HEK293 (cell line): ENCODE measurements at regions not wholly inside any gene's neighbourhood (a gene's known extent, or its start where the extent isn't known, plus 50 kb on each side); places are given as distances from the start of the nearest gene placed in this dataset.

Experiments used
- CTCF ChIA-PET: fragments of 350-600 bp; formaldehyde crosslinking; extraction: SDS; loops from one replicate; lab custom pipeline; 2021; ENCODE audit warnings: antibody characterized with exemption; lab: Yijun Ruan, JAX
- POLR2A ChIA-PET: fragments of 300-600 bp; formaldehyde crosslinking; extraction: SDS; loops from one replicate; lab custom pipeline; 2020; ENCODE audit warnings: antibody characterized with exemption, inconsistent platforms; lab: Yijun Ruan, JAX
- H3K27ac ChIP-seq: fragments of 200-500 bp; sonication (Bioruptor generic); 2 replicates; pipeline ENCODE4 v1.5.1; 2014; ENCODE audit warnings: low read depth, low read length, control low read depth, inconsistent platforms; ENCODE audit errors: extremely low read depth
- H3K36me3 ChIP-seq, 2 experiments: fragments of 200-500 bp in 1 of 2; sonication (Bioruptor generic) in 1 of 2; 1 replicate in 1 of 2; 2 replicates in 1 of 2; pipeline ENCODE4 v1.5.1; 2014 to 2017; ENCODE audit warnings: inconsistent platforms in 2 of 2, low read length in 2 of 2; ENCODE audit not compliant: control insufficient read depth in 2 of 2, insufficient read depth in 1 of 2
- H3K4me1 ChIP-seq: fragments of 200-500 bp; sonication (Bioruptor generic); 2 replicates; pipeline ENCODE4 v1.5.1; 2014; ENCODE audit warnings: mild to moderate bottlenecking, low read length, inconsistent platforms; ENCODE audit not compliant: control insufficient read depth, insufficient read depth
- H3K4me3 ChIP-seq: 2 replicates; pipeline ENCODE4 v1.5.1; 2011; ENCODE audit warnings: low read depth, mild to moderate bottlenecking, control low read depth, low read length, moderate library complexity
- H3K9me3 ChIP-seq: fragments of 200-500 bp; sonication (Bioruptor generic); 2 replicates; pipeline ENCODE4 v1.5.1; 2014; ENCODE audit warnings: low read depth, low read length, inconsistent platforms; ENCODE audit not compliant: control insufficient read depth, insufficient read depth
- ATF2 ChIP-seq: fragments of 450-650 bp; formaldehyde crosslinking; IDR thresholded peaks from 2 replicates; pipeline ENCODE4 v1.5.1; 2016; ENCODE audit warnings: missing biosample characterization, missing genetic modification characterization, low read depth
- EGR2 ChIP-seq: fragments of 450-650 bp; formaldehyde crosslinking; IDR thresholded peaks from 2 replicates; pipeline ENCODE4 v1.5.1; 2016; ENCODE audit warnings: low read depth, missing biosample characterization, missing genetic modification characterization
- KLF10 ChIP-seq: fragments of 450-650 bp; IDR thresholded peaks from 2 replicates; pipeline ENCODE4 v1.5.1; 2018; ENCODE audit warnings: missing biosample characterization, mild to moderate bottlenecking, missing genetic modification characterization
- KLF7 ChIP-seq: fragments of 450-650 bp; formaldehyde crosslinking; IDR thresholded peaks from 2 replicates; pipeline ENCODE4 v1.5.1; 2016; ENCODE audit warnings: missing biosample characterization, missing genetic modification characterization, borderline replicate concordance
- MEIS1 ChIP-seq: sonication (generic); formaldehyde crosslinking; IDR thresholded peaks from 2 replicates; pipeline ENCODE4 v1.8.1; 2022; ENCODE audit warnings: missing genetic modification reagents, mild to moderate bottlenecking, borderline replicate concordance
- REST ChIP-seq: fragments of 450-650 bp; formaldehyde crosslinking; IDR thresholded peaks from 2 replicates; pipeline ENCODE4 v1.5.1; 2016; ENCODE audit warnings: missing biosample characterization, missing genetic modification characterization
- ZBTB17 ChIP-seq: fragments of 450-650 bp; formaldehyde crosslinking; IDR thresholded peaks from 2 replicates; pipeline ENCODE4 v1.5.1; 2016; ENCODE audit warnings: missing biosample characterization, missing genetic modification characterization
- ZNF10 ChIP-seq: fragments of 450-650 bp; formaldehyde crosslinking; IDR thresholded peaks from 2 replicates; pipeline ENCODE4 v1.5.1; 2017; ENCODE audit warnings: missing biosample characterization, missing genetic modification characterization
- ZNF114 ChIP-seq: fragments of 450-650 bp; formaldehyde crosslinking; IDR thresholded peaks from 2 replicates; pipeline ENCODE4 v1.5.0; 2017; ENCODE audit warnings: missing biosample characterization, missing genetic modification characterization
- ZNF132 ChIP-seq: fragments of 450-650 bp; formaldehyde crosslinking; IDR thresholded peaks from 2 replicates; pipeline ENCODE4 v1.5.1; 2017; ENCODE audit warnings: missing biosample characterization, missing genetic modification characterization, borderline replicate concordance
- ZNF138 ChIP-seq: fragments of 450-650 bp; formaldehyde crosslinking; IDR thresholded peaks from 2 replicates; pipeline ENCODE4 v1.5.1; 2016; ENCODE audit warnings: missing biosample characterization, missing genetic modification characterization, borderline replicate concordance
- ZNF155 ChIP-seq: fragments of 450-650 bp; formaldehyde crosslinking; IDR thresholded peaks from 2 replicates; pipeline ENCODE4 v1.5.1; 2016; ENCODE audit warnings: missing biosample characterization, missing genetic modification characterization
- ZNF221 ChIP-seq: fragments of 450-650 bp; formaldehyde crosslinking; IDR thresholded peaks from 2 replicates; pipeline ENCODE4 v1.5.1; 2017; ENCODE audit warnings: missing biosample characterization, missing genetic modification characterization, borderline replicate concordance
- ZNF239 ChIP-seq: fragments of 450-650 bp; formaldehyde crosslinking; IDR thresholded peaks from 2 replicates; pipeline ENCODE4 v1.5.1; 2016; ENCODE audit warnings: missing biosample characterization, missing genetic modification characterization
- ZNF302 ChIP-seq: fragments of 450-650 bp; formaldehyde crosslinking; IDR thresholded peaks from 2 replicates; pipeline ENCODE4 v1.5.1; 2016; ENCODE audit warnings: missing biosample characterization, missing genetic modification characterization, low read depth
- ZNF311 ChIP-seq: fragments of 450-650 bp; formaldehyde crosslinking; IDR thresholded peaks from 2 replicates; pipeline ENCODE4 v1.5.1; 2017; ENCODE audit warnings: missing biosample characterization, missing genetic modification characterization, borderline replicate concordance
- ZNF398 ChIP-seq: fragments of 450-650 bp; formaldehyde crosslinking; IDR thresholded peaks from 2 replicates; pipeline ENCODE4 v1.5.1; 2017; ENCODE audit warnings: missing biosample characterization, missing genetic modification characterization
- ZNF473 ChIP-seq: fragments of 450-650 bp; formaldehyde crosslinking; IDR thresholded peaks from 2 replicates; pipeline ENCODE4 v1.5.1; 2017; ENCODE audit warnings: missing biosample characterization, missing genetic modification characterization
- ZNF488 ChIP-seq: fragments of 450-650 bp; formaldehyde crosslinking; IDR thresholded peaks from 2 replicates; pipeline ENCODE4 v1.5.1; 2016; ENCODE audit warnings: missing biosample characterization, missing genetic modification characterization
- ZNF514 ChIP-seq: fragments of 450-650 bp; formaldehyde crosslinking; IDR thresholded peaks from 2 replicates; pipeline ENCODE4 v1.5.1; 2016; ENCODE audit warnings: missing biosample characterization, missing genetic modification characterization
- ZNF544 ChIP-seq: fragments of 450-650 bp; formaldehyde crosslinking; IDR thresholded peaks from 2 replicates; pipeline ENCODE4 v1.5.0; 2017; ENCODE audit warnings: missing biosample characterization, missing genetic modification characterization
- ZNF560 ChIP-seq: fragments of 450-650 bp; formaldehyde crosslinking; IDR thresholded peaks from 2 replicates; pipeline ENCODE4 v1.5.1; 2017; ENCODE audit warnings: missing biosample characterization, missing genetic modification characterization, borderline replicate concordance
- ZNF600 ChIP-seq: fragments of 450-650 bp; formaldehyde crosslinking; IDR thresholded peaks from 2 replicates; pipeline ENCODE4 v1.5.1; 2016; ENCODE audit warnings: missing biosample characterization, missing genetic modification characterization
- ZNF621 ChIP-seq: fragments of 450-650 bp; formaldehyde crosslinking; IDR thresholded peaks from 2 replicates; pipeline ENCODE4 v1.5.1; 2017; ENCODE audit warnings: missing biosample characterization, missing genetic modification characterization
- ZNF624 ChIP-seq: fragments of 450-650 bp; formaldehyde crosslinking; IDR thresholded peaks from 2 replicates; pipeline ENCODE4 v1.5.1; 2017; ENCODE audit warnings: missing biosample characterization, missing genetic modification characterization
- ZNF830 ChIP-seq: fragments of 450-650 bp; IDR thresholded peaks from 2 replicates; pipeline ENCODE4 v1.5.0; 2018; ENCODE audit warnings: missing biosample characterization, missing genetic modification characterization, low read depth, mild to moderate bottlenecking, moderate library complexity
- ZNF843 ChIP-seq: fragments of 450-650 bp; formaldehyde crosslinking; IDR thresholded peaks from 2 replicates; pipeline ENCODE4 v1.5.1; 2016; ENCODE audit warnings: missing biosample characterization, missing genetic modification characterization
- ZSCAN18 ChIP-seq: fragments of 450-650 bp; formaldehyde crosslinking; IDR thresholded peaks from 2 replicates; pipeline ENCODE4 v1.5.1; 2016; ENCODE audit warnings: missing biosample characterization, missing genetic modification characterization

DNA sequence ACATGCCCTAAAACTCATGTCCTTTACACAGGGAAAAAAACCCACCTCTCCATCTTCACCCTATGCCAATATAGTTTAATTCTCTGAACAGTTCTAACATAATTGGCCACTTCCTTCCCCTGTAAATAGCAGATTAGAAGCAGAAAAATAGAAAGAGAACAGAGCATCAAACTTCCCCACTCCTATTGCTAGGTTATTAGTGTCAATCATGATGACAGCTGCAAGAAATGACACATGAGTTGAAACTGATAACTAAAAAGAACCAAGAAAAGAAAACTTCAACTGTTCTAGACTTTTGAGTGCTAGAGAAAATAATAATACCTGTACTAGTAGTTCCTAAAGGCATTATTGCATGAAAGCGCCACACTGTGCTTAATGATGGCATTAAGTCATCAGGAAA lies 284.5 kb upstream of the TRPC5 start:
- POLR2A ChIA-PET: no interaction called here
- TF ChIP-seq ZNF621 (tag by site-specific recombination): no peak
- no peak for TF ChIP-seq REST (tag by site-specific recombination)
- TF ChIP-seq ZNF114 (tag by site-specific recombination): no peak
- TF ChIP-seq ZNF138: no peak
- TF ChIP-seq ZNF830 (tag by site-specific recombination): no peak
- no peak for TF ChIP-seq ZNF302 (tag by site-specific recombination)
- no peak for TF ChIP-seq ZNF10 (tag by site-specific recombination)
- no peak for TF ChIP-seq ZNF473 (tag by site-specific recombination)
- no peak for TF ChIP-seq ZNF560 (tag by site-specific recombination)
- no peak for TF ChIP-seq ZBTB17
- no peak for TF ChIP-seq EGR2 (tag by site-specific recombination)
- no peak for TF ChIP-seq KLF7
- TF ChIP-seq ZNF544 (tag by site-specific recombination): no peak
- CTCF ChIA-PET: interaction anchor here (0.7 kb wide), 1 partner anchor 123 kb away, joined by 3 read pairs; no protein-coding TSS in a partner anchor

GRCh38 chrX:112359906-112360305 lies 277.3 kb upstream of the TRPC5 start:
- ChIA-PET CTCF (interaction anchor here (0.6 kb wide), 1 partner anchor 385 kb away, joined by 3 read pairs; no protein-coding TSS in a partner anchor), POLR2A (no interaction called here)
- Histone ChIP-seq H3K27ac (no peak overlapping the region), H3K36me3 (no peaks in the 10 kb centered on the region), H3K4me1 (no peaks in the 10 kb centered on the region), H3K4me3 (no peak overlapping the region), H3K9me3 (no peaks in the 10 kb centered on the region)
- no peak for TF ChIP-seq ZNF600
- TF ChIP-seq ZNF138: no peak
- no peak for TF ChIP-seq ZNF239 (tag by site-specific recombination)
- TF ChIP-seq ZNF132 (tag by site-specific recombination): no peak
- no peak for TF ChIP-seq ZNF624 (tag by site-specific recombination)
- no peak for TF ChIP-seq ATF2
- TF ChIP-seq ZNF514 (tag by site-specific recombination): no peak
- no peak for TF ChIP-seq ZNF488 (tag by site-specific recombination)
- TF ChIP-seq ZNF221 (tag by site-specific recombination): no peak
- no peak for TF ChIP-seq ZNF398 (tag by site-specific recombination)
- no peak for TF ChIP-seq ZNF843 (tag by site-specific recombination)
- TF ChIP-seq ZSCAN18 (tag by site-specific recombination): no peak
- TF ChIP-seq ZNF155 (tag by site-specific recombination): no peak
- TF ChIP-seq ZNF311: no peak
- TF ChIP-seq KLF7: no peak
- no peak for TF ChIP-seq MEIS1 (CRISPR knock-in tag)
- TF ChIP-seq KLF10 (tag by site-specific recombination): no peak

More for the DNA sequence above, 284.5 kb upstream of the TRPC5 start:
- H3K27ac ChIP-seq: no peak overlapping the region
- H3K4me3 ChIP-seq: no peak overlapping the region
- no peaks in the 10 kb centered on the region for H3K36me3 ChIP-seq
- no peaks in the 10 kb centered on the region for H3K4me1 ChIP-seq
- no peaks in the 10 kb centered on the region for H3K9me3 ChIP-seq
